22Rv1 (cell line): ENCODE measurements at regions not wholly inside any gene's neighbourhood (a gene's known extent, or its start where the extent isn't known, plus 50 kb on each side); places are given as distances from the start of the nearest gene placed in this dataset.

Source experiments
- ZFX ChIP-seq: fragments of 450-650 bp; IDR thresholded peaks from 2 replicates; pipeline ENCODE4 v1.6.1; 2017; ENCODE audit warnings: antibody characterized with exemption, borderline replicate concordance
- TF ChIP-seq, protein P1 (sequence below): fragments of 450-650 bp; IDR thresholded peaks from 2 replicates; pipeline ENCODE4 v1.5.1; 2017; ENCODE audit warnings: mild to moderate bottlenecking

DNA sequence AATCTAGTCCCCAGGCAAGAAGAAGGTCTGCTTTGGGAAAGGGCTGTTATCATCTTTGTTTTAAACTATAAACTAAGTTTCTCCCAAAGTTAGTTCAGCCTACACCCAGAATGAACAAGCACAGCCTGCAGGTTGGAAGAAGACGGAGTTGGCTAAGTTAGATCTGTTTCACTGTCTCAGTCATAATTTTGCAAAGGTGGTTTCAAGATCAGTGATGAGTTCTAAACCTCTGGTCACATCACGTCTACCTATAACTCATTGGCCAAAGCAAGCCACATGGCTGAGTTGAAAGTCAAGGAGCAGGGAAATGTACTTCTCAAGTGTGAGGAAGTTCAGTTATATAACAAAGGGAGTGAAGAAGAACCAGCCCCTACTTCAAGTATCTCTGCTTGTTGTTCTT lies 50.5 kb upstream of the ECI2 start:
- TF ChIP-seq, protein P1, sequence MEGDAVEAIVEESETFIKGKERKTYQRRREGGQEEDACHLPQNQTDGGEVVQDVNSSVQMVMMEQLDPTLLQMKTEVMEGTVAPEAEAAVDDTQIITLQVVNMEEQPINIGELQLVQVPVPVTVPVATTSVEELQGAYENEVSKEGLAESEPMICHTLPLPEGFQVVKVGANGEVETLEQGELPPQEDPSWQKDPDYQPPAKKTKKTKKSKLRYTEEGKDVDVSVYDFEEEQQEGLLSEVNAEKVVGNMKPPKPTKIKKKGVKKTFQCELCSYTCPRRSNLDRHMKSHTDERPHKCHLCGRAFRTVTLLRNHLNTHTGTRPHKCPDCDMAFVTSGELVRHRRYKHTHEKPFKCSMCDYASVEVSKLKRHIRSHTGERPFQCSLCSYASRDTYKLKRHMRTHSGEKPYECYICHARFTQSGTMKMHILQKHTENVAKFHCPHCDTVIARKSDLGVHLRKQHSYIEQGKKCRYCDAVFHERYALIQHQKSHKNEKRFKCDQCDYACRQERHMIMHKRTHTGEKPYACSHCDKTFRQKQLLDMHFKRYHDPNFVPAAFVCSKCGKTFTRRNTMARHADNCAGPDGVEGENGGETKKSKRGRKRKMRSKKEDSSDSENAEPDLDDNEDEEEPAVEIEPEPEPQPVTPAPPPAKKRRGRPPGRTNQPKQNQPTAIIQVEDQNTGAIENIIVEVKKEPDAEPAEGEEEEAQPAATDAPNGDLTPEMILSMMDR = no peak
- TF ChIP-seq ZFX = no peak
